Liver (tissue), 3 donors: ENCODE measurements at regions not wholly inside any gene's neighbourhood (a gene's known extent, or its start where the extent isn't known, plus 50 kb on each side); places are given as distances from the start of the nearest gene placed in this dataset.

Experiments
- HNF4G ChIP-seq: IDR thresholded peaks from 2 replicates; pipeline ENCODE4 v1.6.1; 2016; ENCODE audit warnings: antibody characterized with exemption
- JUND ChIP-seq, 2 donors: IDR thresholded peaks; 2 replicates each; pipeline ENCODE4 v1.6.1; 2016; ENCODE audit warnings: antibody characterized with exemption in 2 of 2
- RAD21 ChIP-seq, 2 donors: IDR thresholded peaks; 2 replicates each; pipeline ENCODE4 v1.6.1; 2016; ENCODE audit warnings: antibody characterized with exemption in 2 of 2, mild to moderate bottlenecking in 2 of 2
- SP1 ChIP-seq: IDR thresholded peaks from 2 replicates; pipeline ENCODE4 v1.6.1; 2018; ENCODE audit warnings: antibody characterized with exemption, mild to moderate bottlenecking
- TAF1 ChIP-seq: conservative IDR thresholded peaks from 2 replicates; pipeline ENCODE4 v1.6.1; 2016; ENCODE audit warnings: antibody characterized with exemption, mild to moderate bottlenecking
- TF ChIP-seq, protein P1 (sequence below): fragments of 150-350 bp; IDR thresholded peaks from 2 replicates; pipeline ENCODE4 v1.5.1; 2017; ENCODE audit warnings: improper control_type of control experiment, low read depth, low read length; ENCODE audit not compliant: missing input control
- TF ChIP-seq, protein P2 (sequence below): IDR thresholded peaks from 2 replicates; pipeline ENCODE4 v1.6.1; 2016; ENCODE audit warnings: antibody characterized with exemption
- donor health status: healthy.
- donor health status: healthy.

DNA sequence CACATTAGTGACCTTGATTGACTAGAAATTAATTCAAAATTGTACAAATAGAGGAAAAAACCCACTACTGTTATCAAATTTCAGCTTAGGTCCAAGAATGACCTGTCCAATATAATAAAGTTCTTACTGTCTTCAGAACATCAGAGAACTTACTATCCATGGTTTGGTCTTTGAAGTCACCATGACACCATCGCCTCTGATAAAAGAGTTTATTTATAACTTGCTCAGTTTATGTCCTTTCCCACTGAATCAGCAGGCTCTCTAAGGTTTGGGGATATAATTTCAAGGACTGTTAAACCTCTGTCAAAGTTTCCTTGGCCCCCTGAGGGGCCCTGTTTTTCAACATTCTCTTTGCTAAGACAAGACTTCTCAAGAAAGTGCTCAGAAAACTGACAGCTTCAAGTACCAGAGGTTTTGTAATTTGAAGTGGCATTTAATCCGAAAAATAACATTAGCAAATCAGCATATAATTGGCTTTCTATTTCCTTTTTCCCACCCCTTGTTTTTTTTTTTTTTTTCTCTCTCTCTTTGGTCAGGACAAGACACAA lies 191.7 kb upstream of the FERD3L start:
- TF ChIP-seq, protein P1, sequence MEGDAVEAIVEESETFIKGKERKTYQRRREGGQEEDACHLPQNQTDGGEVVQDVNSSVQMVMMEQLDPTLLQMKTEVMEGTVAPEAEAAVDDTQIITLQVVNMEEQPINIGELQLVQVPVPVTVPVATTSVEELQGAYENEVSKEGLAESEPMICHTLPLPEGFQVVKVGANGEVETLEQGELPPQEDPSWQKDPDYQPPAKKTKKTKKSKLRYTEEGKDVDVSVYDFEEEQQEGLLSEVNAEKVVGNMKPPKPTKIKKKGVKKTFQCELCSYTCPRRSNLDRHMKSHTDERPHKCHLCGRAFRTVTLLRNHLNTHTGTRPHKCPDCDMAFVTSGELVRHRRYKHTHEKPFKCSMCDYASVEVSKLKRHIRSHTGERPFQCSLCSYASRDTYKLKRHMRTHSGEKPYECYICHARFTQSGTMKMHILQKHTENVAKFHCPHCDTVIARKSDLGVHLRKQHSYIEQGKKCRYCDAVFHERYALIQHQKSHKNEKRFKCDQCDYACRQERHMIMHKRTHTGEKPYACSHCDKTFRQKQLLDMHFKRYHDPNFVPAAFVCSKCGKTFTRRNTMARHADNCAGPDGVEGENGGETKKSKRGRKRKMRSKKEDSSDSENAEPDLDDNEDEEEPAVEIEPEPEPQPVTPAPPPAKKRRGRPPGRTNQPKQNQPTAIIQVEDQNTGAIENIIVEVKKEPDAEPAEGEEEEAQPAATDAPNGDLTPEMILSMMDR = no peak
- TF ChIP-seq, protein P2, sequence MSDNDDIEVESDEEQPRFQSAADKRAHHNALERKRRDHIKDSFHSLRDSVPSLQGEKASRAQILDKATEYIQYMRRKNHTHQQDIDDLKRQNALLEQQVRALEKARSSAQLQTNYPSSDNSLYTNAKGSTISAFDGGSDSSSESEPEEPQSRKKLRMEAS = no peak
- TF ChIP-seq SP1 = no peak
- TF ChIP-seq RAD21 (IDR thresholded peaks at IDR 0.05) = no peak
- no peak for TF ChIP-seq TAF1
- TF ChIP-seq HNF4G = no peak
- no peak for TF ChIP-seq JUND (IDR thresholded peaks at IDR 0.05)
